HG03039 (cell line): ENCODE measurements at regions not wholly inside any gene's neighbourhood (a gene's known extent, or its start where the extent isn't known, plus 50 kb on each side); places are given as distances from the start of the nearest gene placed in this dataset.
"Not testable (repeated sequence)": the region's sequence is repeated elsewhere in the genome, so short reads cannot be mapped to it uniquely, and the experiment has no call there.

Source experiments
- ATAC-seq: cut with Tn5 transposase; IDR thresholded peaks from one replicate; pipeline ENCODE4 v1.9.1; 2021; ENCODE audit warnings: mild to moderate bottlenecking, moderate library complexity; ENCODE audit not compliant: unreplicated experiment

DNA sequence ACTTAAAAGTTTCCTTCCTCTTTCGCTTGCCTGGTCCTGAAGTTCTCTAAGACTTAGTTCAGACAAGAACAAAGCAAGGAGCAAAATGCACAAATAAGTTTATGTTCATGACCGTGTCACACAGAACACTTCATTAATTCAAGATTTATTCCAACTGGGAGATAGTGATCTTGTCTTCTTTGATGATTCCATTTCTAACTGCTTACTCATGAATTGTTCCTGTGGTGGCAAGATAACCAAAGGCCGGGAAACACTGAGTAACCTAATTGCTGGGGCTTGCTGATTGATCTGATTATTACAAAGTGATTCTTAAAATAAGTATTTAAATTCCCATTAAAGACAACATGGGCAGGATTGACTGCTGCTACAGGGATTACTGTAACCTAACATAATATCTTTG, 1462.9 kb upstream of the RAG2 start:
- ATAC-seq: no peak

DNA sequence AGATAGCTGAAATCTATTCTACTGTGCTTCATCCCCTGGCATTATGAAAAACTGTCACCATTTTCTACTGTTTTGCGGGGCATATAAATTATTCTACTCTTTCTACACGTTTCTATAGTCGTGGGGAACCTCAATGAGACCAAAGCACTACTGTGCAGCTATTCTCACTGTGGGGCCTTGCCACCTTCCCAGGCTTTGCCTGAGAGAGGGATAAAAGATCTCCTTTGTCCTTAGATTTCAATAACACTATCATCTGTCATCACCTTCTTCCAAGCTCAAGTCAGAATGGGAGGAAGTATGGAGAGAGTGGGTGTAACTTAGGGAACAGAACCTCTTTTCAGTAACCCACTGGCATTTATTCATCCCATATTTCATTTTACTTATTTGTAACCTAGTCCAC, 1462.1 kb upstream of the RAG2 start:
- ATAC-seq: no peak

DNA sequence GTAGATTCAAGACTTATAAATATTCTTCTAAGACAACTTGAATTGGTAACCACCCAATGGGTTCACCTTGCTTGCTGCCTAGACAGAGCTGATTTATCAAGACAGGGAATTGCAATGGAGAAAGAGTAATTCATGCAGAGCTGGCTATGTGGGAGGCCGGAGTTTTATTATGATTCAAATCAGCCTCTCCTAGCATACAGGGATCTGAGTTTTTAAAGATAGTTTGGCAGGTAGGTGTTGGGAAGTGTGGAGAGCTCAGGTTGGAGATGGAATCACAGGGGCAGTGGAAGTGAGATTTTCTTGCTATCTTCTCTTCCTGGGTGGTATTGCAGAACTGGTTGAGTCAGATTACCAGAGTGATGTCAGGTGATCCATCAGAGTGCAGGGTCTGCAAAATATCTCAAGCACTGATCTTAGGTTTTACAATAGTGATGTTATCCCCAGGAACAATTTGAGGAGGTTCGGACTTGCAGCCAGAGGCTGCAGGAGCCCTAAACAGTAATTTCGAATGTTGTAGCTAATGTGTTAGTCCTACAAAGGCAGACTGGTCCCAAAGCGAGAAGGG, 1448.6 kb upstream of the RAG2 start:
- ATAC-seq: no peak

DNA sequence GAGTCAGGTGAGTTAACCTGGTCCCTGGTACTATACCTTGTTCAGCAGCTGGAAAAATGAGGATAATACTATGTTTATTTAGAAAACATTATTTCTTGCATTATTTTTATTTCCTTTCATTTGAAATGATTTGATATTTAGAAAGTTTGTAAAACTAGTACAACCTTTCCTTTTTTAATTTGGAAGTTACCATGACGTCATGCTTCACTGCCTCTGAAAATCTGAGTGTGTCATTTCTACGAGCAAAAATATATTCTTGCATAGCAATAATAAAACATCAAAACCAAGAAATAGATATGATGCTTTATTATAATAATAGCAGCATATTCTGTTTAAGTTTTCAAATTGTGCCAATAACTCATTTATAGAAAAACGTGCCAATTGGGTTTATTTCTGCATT, 1445.0 kb upstream of the RAG2 start:
- ATAC-seq: no peak

DNA sequence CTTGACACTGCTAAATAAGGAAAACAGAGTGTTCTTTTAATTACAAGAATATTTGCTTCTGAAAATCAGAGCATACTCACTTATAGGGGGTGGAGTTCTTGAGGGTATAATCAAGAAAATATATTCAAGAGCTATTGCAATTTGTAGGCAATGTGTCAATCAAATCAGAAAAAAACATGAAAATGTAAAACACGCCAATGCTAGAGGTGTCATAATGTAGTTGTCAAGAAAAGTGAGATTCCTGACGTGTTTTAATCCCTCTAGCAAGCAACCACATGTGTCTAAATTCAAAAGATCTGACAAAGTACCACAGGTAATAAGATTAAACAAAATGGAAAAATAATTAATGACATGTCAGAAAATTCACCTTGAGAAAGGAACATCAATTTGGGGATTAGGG, 1440.7 kb upstream of the RAG2 start:
- no peak for ATAC-seq

DNA sequence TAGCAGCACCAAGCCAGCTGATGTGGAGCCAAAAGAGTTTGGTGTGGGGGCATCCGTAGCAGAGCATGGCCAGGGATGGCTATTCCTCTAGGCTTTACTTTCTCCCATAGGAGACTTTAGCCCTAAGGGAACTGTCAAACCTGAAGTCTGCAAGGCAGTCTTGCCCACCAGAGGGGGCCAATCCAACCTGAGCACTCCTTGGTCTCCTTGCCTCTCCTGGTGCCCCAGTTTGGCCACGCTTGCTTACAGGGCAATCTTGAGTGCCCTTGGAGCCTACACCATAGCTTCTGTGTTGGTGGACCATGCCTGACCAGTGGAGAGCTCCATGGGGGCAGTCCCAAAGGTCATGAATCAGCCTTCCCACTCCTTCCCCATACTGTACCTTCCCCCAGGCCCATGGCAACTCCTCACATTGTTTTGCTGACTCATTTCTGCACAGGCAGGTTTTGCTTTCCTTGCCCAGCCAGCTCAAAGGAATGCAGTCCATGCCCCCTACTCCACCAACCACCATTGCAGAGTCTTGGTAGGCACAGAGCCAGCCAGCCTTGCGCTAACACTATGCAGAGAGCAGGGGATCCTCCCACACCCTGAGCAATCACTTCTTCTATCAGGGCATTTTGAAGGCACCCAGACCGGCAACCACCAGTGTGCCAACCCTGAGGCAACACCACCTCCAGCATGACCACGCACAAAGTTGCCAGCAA, 1421.2 kb upstream of the RAG2 start:
- no peak for ATAC-seq

DNA sequence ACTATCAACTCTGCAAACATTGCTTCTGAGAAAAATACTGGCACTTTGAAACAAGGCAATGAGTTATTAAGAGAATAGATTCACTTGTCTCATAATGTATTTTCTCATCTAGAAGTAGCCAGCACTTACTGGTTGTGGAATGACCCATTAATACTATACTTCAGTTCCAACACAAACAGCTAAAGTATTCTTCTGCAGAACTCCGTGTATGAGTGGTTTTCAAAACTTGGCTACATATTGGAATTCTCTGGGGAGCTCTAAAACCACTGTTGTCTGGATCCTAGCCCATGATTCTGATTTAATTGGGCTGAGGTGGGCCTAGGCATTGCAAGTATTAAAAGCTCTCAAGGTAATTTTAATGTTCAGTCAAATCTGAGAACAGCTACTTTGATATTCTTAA, 1416.4 kb upstream of the RAG2 start:
- ATAC-seq: no peak

DNA sequence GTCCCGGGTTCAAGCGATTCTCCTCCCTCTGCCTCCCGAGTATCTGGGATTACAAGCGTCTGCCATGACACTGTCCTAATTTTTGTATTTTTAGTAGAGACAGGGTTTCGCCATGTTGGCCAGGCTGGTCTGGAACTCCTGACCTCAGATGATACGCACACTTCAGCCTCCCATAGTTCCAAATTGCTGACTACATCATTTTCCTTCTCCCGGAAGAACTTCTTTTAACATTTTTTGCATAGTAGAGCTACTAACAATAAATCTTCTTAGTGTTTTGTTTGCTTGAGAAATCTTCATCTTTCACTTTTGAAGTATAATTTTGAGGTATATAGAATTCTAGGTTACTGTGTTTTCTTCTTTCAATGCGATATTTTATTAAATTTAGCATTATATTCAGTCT, 1415.1 kb upstream of the RAG2 start:
- no peak for ATAC-seq

DNA sequence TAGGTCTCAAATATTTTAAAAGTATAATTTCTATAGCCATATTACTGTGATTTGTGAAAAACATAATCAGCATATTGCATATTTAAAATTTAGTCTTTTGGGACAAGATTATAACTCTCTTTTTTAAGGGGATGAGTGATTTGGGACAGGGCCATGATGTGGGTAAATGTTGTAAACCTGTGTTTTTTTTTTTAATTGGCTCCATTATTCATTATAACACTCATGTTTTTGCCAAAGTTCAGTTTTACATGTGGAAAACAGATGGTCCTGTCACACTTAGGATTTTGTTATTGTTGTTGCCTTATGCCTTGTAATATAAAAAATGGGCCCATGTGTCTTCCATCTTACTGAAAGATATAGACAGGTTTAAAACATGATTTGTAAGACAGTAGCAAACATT, 1413.5 kb upstream of the RAG2 start:
- ATAC-seq: no peak

DNA sequence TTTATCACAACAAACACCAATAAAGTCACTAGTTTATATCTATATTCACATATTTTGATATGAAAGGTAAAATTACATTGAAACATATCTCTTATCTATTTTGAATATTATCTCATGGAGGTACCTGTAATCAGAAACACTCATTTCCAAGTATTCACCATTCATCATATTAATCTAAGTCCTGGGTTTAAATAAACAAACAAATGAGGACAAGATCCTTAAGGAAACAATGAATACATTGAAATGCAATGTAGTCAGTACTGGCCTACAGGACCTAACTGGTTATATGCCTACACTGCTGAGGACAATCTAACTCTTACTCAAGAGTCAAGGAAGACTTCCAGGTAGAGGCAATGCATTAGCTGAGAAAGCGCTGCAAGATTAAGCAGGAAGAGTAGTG, 1411.9 kb upstream of the RAG2 start:
- no peak for ATAC-seq

DNA sequence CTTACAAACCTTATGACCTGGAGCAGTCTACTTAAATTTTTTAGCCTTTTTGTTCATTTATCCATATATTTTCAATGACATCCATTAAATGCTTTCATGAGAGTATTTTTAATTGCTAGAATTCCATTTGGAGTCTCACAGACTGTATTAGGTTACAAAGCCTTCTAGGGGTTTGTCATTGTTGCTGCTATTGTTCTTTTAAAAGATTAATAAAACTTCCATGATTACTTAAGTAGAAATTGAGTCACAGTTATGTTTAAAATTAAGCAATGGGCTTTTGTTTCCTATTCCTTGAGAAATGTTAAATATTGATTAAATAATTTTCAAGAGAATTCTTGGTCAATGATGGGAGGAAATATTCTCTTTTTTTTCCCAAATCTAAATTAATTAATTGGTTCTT, 1408.4 kb upstream of the RAG2 start:
- ATAC-seq: no peak

DNA sequence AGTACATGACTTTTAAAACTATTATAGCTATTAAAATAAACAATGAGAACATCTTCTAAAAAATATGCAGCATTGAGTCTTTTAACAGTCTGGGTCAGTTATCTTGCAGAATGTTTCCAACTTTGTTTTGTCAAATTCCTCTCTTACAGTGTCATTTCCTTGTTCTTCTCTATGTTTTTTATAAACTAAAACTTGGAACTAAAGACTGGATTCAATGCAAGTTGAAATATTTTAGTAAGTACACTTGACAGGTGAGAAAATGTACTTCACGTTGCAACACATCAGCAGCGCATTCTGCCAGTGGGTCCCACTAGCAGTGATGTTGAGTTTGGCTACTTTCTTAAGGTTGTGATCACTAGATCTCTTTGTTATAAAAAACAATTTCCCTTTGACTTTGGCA, 1407.6 kb upstream of the RAG2 start:
- ATAC-seq: no peak

DNA sequence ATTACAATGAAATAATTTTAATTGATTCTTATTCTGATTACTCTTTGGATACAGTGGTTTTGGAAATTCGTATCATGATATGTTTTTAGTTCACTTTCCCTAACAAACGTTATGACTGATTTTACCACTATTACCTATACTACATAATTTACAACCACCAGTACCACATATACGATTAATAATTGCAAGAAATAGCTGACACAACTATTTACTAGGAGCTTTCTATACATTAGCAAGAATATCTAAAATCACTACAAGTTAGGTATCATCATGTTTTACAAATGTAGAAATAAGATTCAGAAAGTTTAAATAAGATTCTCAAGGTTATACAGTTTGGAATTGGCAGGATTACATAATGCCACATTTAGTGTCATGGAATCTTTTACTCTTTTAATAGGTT, 1401.1 kb upstream of the RAG2 start:
- ATAC-seq: no peak

DNA sequence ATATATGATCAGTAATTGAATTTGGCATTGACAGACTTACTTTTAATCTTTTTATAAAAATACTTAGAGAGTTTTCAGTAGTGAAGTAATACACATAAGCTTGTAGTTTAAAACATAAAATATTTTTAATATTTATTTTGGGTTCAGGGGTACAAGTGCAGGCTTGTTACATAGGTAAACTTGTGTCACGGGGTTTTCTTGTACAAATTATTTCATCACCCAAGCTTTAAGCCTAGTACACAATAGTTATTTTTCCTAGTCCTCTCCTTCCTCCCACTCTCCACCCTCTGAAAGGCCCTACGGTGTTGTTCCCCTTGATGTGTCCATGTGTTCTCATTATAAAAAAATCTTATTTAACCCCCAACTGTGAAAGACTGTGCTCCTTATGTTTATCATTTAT, 1397.8 kb upstream of the RAG2 start:
- ATAC-seq: no peak

DNA sequence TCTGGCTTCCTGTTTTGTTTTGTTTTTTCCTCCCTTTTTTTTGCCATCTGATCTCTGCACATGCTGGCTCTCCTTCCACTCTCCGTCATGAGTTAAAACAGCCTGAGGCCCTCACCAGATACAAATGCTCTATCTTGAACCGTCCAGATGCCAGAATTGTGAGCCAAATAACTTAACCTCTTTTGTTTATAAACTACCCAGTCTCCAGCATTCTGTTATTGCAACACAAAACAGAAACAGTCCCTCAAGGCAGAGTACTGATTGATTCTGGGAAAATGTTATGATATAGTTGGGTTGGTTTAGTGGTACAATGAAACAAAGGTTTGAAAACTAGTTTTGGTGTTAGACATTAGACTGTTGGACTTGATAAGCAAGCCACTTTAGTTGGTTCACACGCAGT, 1390.0 kb upstream of the RAG2 start:
- no peak for ATAC-seq

DNA sequence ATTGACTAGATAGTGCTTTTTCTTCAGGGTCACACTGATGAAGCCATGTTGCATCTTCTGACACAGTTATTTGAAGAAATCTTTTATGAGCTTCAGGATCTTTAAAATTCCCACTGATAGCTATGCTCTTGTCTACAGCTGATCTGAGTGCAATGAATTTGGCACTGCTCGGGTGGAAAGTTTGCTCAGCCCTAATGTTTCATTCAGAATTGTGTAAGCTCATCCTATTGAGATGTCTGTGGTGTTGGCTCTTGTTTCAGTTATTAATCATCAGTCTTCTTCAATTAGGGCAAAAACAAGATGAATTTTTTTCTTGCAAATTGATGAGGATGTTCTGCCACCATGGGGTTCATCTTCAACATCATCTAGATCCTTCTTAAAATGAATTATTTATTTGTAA, 1387.0 kb upstream of the RAG2 start:
- ATAC-seq: no peak

DNA sequence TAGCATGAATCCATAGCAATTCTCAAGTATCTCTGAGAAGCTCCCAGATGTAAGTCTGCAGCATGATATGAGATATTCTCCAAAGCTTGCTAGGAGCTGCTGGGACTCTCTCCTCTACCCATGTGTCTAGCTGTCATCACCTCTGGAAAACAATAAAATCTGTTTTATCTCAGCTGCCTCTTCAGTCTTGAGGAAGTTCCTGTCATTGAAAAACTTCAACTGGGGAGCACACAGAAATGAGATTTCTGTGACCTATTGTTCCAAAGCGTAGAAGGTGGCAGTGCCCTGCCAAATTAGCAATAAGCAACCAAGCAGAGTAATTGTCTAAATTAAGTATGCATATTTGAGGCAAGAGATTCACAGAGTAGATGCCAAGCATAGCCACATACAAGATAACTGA, 1380.6 kb upstream of the RAG2 start:
- no peak for ATAC-seq

DNA sequence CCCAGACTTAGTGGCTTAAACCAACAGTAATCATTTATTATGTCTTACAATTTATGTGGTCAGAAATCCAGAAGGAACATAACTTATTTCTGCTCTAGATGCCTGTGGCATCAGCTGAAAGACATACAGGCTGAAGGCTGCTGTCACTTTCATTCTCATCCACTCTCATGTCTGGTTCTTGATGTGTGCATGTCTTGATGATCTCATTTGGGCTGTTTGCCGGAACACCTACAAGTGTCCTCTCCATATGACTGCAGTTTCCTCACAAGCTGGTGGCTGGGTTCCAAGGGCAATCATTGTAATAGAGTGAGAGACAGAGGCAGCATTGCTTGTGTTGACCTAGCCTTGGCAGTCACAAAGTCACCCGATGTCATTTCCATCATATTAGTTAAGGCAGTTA, 1375.9 kb upstream of the RAG2 start:
- ATAC-seq: no peak

DNA sequence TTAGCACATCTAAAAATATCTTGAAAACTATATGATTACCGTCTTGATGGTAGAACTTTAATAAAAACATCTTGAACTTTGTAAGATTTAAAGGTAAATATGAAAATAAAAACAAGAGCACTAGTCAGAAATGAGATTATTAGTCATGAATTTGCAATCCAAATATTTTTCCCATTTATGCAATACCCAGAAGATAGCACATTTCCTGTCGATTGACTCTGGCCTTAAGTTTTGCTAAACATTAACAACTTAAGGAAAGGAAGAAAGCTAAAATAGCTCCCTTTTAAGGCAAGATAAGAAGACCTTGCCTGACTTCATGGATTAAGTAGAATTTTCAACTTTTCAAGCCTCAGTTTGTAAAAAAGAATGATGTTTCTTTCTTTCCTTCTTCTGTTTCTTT, 1374.7 kb upstream of the RAG2 start:
- no peak for ATAC-seq

DNA sequence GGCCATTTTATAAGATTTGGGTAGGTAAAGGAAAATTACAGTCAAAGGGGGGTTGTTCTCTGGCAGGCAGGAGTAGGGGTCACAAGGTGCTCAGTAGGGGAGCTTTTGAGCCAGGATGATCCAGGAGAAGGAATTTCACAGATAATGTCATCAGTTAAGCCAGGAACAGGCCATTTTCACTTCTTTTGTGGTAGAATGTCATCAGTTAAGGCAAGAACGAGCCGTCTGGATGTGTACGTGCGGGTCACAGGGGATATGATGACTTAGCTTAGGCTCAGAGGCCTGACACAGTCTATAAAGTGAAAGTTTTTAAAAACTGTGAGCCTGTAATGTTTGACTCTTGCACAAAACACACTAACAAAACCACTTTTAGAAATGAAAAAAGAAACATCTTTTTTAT, 1371.3 kb upstream of the RAG2 start:
- not testable (repeated sequence) for ATAC-seq

DNA sequence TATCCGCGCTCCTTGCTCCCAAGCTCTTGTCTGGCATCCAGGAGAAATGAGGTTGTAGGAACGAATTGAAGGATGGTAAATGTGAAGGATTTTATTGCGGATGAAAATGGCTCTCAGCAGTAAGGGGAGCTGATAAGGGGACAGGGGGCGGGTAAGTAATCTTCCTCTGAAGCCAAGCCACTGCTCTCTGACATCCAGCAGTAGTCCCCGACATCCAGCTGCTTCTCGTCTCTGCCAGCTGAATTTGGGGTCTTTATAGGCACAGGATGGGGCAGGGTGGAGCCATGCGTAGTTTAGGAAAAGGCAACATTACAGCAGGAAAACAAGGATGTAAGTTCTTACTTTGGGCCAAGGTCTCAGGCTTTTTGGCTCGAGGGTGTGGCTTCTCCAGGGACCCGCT, 1370.1 kb upstream of the RAG2 start:
- ATAC-seq: no peak

DNA sequence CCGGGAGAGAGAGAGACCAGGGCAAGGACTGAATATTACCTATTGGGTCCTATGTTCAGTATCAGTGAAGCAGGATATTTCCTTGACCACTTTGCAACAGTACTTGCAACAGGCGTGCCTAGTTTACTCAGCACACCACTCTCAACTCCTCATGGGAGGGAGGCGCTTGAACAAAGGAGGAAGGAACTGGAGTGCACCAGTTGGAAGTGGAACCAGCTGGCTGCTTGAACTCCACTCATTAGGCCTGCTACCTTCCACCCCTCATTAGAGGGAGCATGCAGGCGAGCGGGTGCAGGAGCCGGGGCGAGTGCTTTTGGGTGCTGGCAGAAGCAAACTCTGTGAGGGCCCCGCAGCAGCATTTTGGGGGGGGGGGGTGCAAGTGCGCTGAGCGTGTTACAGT, 1369.6 kb upstream of the RAG2 start:
- no peak for ATAC-seq

DNA sequence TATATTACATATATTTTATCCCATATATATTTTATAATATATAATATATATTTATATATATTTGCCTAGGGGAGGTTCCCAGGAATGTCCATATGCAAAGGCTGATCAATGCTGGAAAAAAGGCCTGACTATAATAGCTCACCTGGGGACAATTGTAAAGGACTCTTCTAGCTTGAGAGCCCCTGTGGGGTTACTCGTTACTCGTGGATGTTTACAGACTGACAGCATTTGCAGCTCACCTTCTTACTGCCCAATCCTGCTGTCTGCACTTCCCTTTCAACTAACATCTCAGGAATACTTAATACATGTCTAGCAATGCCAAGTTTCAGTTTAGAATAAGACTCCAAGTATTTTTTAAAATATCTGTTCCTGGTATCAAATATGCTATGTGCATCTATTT, 1365.4 kb upstream of the RAG2 start:
- no peak for ATAC-seq
